ENCODE measurements at regions not wholly inside any gene's neighbourhood (a gene's known extent, or its start where the extent isn't known, plus 50 kb on each side); places are given as distances from the start of the nearest gene placed in this dataset.

- ATAC-seq: no peak
- TF ChIP-seq ARNTL (CRISPR knock-in tag; IDR thresholded peaks at IDR 0.05; ENCODE audit: borderline replicate concordance, low read depth) (no peak), ZNF70 (CRISPR knock-in tag; IDR thresholded peaks at IDR 0.05) (no peak), PATZ1 (CRISPR knock-in tag; IDR thresholded peaks at IDR 0.05; ENCODE audit: borderline replicate concordance) (no peak), ESRRG (CRISPR knock-in tag; IDR thresholded peaks at IDR 0.05) (no peak), OSR1 (CRISPR knock-in tag; IDR thresholded peaks at IDR 0.05) (no peak), CSDC2 (CRISPR knock-in tag; IDR thresholded peaks at IDR 0.05) (no peak), CSRNP3 (CRISPR knock-in tag; IDR thresholded peaks at IDR 0.05) (no peak), ISL1 (CRISPR knock-in tag; IDR thresholded peaks at IDR 0.05) (no peak), TCF4 (CRISPR knock-in tag; IDR thresholded peaks at IDR 0.05; ENCODE audit: borderline replicate concordance) (no peak)
These were observed 318.2 kb upstream of the CELF2 start for GRCh38 chr10:10699427-10699826.

GRCh38 chr10:10701084-10701611 lies 316.5 kb upstream of the CELF2 start:
- ATAC-seq: no peak
- no peak for TF ChIP-seq TSHZ2 (CRISPR knock-in tag; IDR thresholded peaks at IDR 0.05)
- no peak for TF ChIP-seq BACH2 (CRISPR knock-in tag; IDR thresholded peaks at IDR 0.05; ENCODE audit: borderline replicate concordance)
- no peak for TF ChIP-seq CREB5 (CRISPR knock-in tag; IDR thresholded peaks at IDR 0.05; ENCODE audit: low read depth)
- no peak for TF ChIP-seq ISL1 (CRISPR knock-in tag; IDR thresholded peaks at IDR 0.05)
- no peak for TF ChIP-seq ZNF8 (CRISPR knock-in tag; IDR thresholded peaks at IDR 0.05)
- no peak for TF ChIP-seq RARB (CRISPR knock-in tag; IDR thresholded peaks at IDR 0.05)
- no peak for TF ChIP-seq PPARA (CRISPR knock-in tag; IDR thresholded peaks at IDR 0.05; ENCODE audit: borderline replicate concordance)
- TF ChIP-seq ZNF70 (CRISPR knock-in tag; IDR thresholded peaks at IDR 0.05): no peak
- no peak for TF ChIP-seq ZC3H10 (CRISPR knock-in tag; IDR thresholded peaks at IDR 0.05)
- no peak for TF ChIP-seq PATZ1 (CRISPR knock-in tag; IDR thresholded peaks at IDR 0.05; ENCODE audit: borderline replicate concordance)

- TF ChIP-seq TSHZ2 (CRISPR knock-in tag; IDR thresholded peaks at IDR 0.05): no peak
- TF ChIP-seq RARB (CRISPR knock-in tag; IDR thresholded peaks at IDR 0.05): no peak
- no peak for TF ChIP-seq ARNTL (CRISPR knock-in tag; IDR thresholded peaks at IDR 0.05; ENCODE audit: borderline replicate concordance, low read depth)
- no peak for TF ChIP-seq TOX (CRISPR knock-in tag; IDR thresholded peaks at IDR 0.05; ENCODE audit: borderline replicate concordance)
- ATAC-seq: no peak
These were observed 315.5 kb upstream of the CELF2 start for GRCh38 chr10:10702211-10702610.
